ENCODE measurements at regions not wholly inside any gene's neighbourhood (a gene's known extent, or its start where the extent isn't known, plus 50 kb on each side); places are given as distances from the start of the nearest gene placed in this dataset.

DNA sequence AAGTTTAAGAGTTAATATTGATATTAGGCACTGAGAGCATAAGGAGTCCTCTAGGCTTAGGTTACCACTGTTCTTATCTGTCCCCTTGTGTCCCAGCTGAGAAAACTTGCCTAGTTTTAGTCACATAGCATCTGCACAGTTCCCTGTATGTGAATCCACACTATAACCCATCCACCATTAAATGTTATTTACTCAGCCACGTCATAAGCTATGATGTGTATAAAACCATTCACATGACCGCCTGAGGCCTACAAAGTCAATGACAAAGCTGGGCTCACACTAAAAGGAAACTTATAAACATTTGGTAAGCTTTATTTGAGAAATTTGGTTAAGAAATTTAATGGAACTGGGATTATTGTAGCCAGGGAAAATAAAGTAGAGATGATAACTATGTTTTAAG lies 59.2 kb upstream of the TFAP2D start:
- no peak for TF ChIP-seq EZH2 (IDR thresholded peaks at IDR 0.05; ENCODE audit: borderline replicate concordance, low read depth, low read length, poor library complexity, severe bottlenecking)
- Histone ChIP-seq H3K4me1 (ENCODE audit: insufficient read depth, low read length, poor library complexity, severe bottlenecking) (no peaks in the 10 kb centered on the region), H3K4me3 (ENCODE audit: low read depth, low read length, poor library complexity, severe bottlenecking) (no peak overlapping the region), H3K36me3 (ENCODE audit: insufficient read depth, low read length, poor library complexity, severe bottlenecking) (no peaks in the 10 kb centered on the region), H3K9me3 (ENCODE audit: low read depth, low read length, poor library complexity, severe bottlenecking) (peaks cover 3% of the 10 kb centered on the region), H3K27me3 (replicated peaks; ENCODE audit: insufficient read depth, low read depth, low read length, poor library complexity) (peaks cover 10% of the 10 kb centered on the region), H3K27ac (ENCODE audit: low read depth, low read length, poor library complexity, severe bottlenecking) (no peak overlapping the region)
- BruUV-seq (replicated peaks): no TSS peak
- ChIA-PET POLR2A (ENCODE audit: low non-redundant PET) (no interaction called here), CTCF (no interaction called here)
- intact Hi-C loops (cut with micrococcal nuclease; ENCODE audit: unreplicated experiment): no loop called here
- DNase-seq (ENCODE audit: low spot score): no peak

DNA sequence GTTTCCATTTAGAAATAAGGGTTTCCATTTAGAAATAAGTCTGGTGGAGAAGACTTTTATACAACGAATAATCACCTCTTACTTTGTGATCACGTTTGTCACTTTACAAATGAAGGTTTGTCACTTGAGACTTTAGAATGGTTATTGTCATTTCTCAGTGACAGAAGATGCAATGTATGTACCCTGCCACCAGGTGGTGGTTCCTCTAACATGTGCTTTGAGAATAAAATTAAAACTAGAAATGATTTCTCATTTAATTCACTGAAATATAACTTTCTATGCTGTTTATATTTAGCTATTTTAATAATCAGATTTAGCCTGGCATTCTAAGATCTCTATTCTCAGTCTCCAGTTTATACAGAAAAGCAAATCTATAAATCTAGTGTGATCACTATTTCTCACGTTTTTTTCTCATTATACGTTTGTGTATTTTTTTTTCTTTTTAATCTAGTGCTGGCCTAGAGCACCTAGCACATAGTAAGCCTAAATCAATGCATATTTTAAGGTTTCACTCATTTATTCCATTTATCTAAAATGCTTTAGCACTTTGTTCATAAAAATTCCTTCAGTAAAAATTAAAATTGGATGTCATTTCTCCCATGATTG lies 57.4 kb upstream of the TFAP2D start:
- no peak overlapping the region for H3K4me3 ChIP-seq (ENCODE audit: low read depth, low read length, poor library complexity, severe bottlenecking)
- CTCF ChIA-PET: no interaction called here
- peak; percentile 39 for DNase-seq (ENCODE audit: low spot score)
- POLR2A ChIA-PET (ENCODE audit: low non-redundant PET): no interaction called here
- no TSS peak for BruUV-seq (replicated peaks)
- H3K27ac ChIP-seq (ENCODE audit: low read depth, low read length, poor library complexity, severe bottlenecking): no peak overlapping the region
- intact Hi-C loops (cut with micrococcal nuclease; ENCODE audit: unreplicated experiment): loop anchor here (2.0 kb wide), 1 partner anchor 135 kb away; no protein-coding TSS in a partner anchor
- H3K27me3 ChIP-seq (replicated peaks; ENCODE audit: insufficient read depth, low read depth, low read length, poor library complexity): peaks cover 14% of the 10 kb centered on the region
- no peaks in the 10 kb centered on the region for H3K36me3 ChIP-seq (ENCODE audit: insufficient read depth, low read length, poor library complexity, severe bottlenecking)
- TF ChIP-seq, protein P1, sequence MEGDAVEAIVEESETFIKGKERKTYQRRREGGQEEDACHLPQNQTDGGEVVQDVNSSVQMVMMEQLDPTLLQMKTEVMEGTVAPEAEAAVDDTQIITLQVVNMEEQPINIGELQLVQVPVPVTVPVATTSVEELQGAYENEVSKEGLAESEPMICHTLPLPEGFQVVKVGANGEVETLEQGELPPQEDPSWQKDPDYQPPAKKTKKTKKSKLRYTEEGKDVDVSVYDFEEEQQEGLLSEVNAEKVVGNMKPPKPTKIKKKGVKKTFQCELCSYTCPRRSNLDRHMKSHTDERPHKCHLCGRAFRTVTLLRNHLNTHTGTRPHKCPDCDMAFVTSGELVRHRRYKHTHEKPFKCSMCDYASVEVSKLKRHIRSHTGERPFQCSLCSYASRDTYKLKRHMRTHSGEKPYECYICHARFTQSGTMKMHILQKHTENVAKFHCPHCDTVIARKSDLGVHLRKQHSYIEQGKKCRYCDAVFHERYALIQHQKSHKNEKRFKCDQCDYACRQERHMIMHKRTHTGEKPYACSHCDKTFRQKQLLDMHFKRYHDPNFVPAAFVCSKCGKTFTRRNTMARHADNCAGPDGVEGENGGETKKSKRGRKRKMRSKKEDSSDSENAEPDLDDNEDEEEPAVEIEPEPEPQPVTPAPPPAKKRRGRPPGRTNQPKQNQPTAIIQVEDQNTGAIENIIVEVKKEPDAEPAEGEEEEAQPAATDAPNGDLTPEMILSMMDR (conservative IDR thresholded peaks at IDR 0.05; ENCODE audit: low read depth, low read length): peak; percentile 69
- TF ChIP-seq EZH2 (IDR thresholded peaks at IDR 0.05; ENCODE audit: borderline replicate concordance, low read depth, low read length, poor library complexity, severe bottlenecking): no peak
- no peaks in the 10 kb centered on the region for H3K9me3 ChIP-seq (ENCODE audit: low read depth, low read length, poor library complexity, severe bottlenecking)
- H3K4me1 ChIP-seq (ENCODE audit: insufficient read depth, low read length, poor library complexity, severe bottlenecking): no peaks in the 10 kb centered on the region

DNA sequence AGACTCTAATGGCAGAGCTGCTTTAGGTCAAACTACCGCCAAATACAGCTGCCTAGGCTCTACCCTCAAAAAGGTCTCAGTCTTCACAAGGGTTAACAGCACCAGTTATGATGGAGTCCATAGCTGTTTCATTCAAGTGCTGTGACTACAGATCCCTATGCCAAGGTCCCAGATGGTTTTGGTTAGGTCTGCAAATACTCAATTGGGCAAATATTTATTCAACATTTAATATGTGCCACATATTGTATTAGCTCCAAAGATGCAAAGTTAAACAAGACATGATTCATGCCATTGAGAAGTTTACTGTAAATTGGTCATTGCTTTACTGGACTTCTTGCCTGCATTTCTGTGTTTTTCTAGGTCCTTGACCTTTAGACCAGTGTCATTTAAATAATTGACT lies 55.8 kb upstream of the TFAP2D start:
- ChIA-PET CTCF (no interaction called here), POLR2A (ENCODE audit: low non-redundant PET) (no interaction called here)
- H3K4me3 ChIP-seq (ENCODE audit: low read depth, low read length, poor library complexity, severe bottlenecking): no peak overlapping the region
- TF ChIP-seq, protein P1 (conservative IDR thresholded peaks at IDR 0.05; ENCODE audit: low read depth, low read length): no peak
- no peak for TF ChIP-seq EZH2 (IDR thresholded peaks at IDR 0.05; ENCODE audit: borderline replicate concordance, low read depth, low read length, poor library complexity, severe bottlenecking)
- peaks cover 13% of the 10 kb centered on the region for H3K27me3 ChIP-seq (replicated peaks; ENCODE audit: insufficient read depth, low read depth, low read length, poor library complexity)
- BruUV-seq (replicated peaks): no TSS peak
- no peaks in the 10 kb centered on the region for H3K4me1 ChIP-seq (ENCODE audit: insufficient read depth, low read length, poor library complexity, severe bottlenecking)
- intact Hi-C loops (cut with micrococcal nuclease; ENCODE audit: unreplicated experiment): loop anchor here (2.0 kb wide), 1 partner anchor 133 kb away; no protein-coding TSS in a partner anchor
- no peaks in the 10 kb centered on the region for H3K36me3 ChIP-seq (ENCODE audit: insufficient read depth, low read length, poor library complexity, severe bottlenecking)
- DNase-seq (ENCODE audit: low spot score): no peak
- H3K9me3 ChIP-seq (ENCODE audit: low read depth, low read length, poor library complexity, severe bottlenecking): no peaks in the 10 kb centered on the region
- H3K27ac ChIP-seq (ENCODE audit: low read depth, low read length, poor library complexity, severe bottlenecking): no peak overlapping the region

DNA sequence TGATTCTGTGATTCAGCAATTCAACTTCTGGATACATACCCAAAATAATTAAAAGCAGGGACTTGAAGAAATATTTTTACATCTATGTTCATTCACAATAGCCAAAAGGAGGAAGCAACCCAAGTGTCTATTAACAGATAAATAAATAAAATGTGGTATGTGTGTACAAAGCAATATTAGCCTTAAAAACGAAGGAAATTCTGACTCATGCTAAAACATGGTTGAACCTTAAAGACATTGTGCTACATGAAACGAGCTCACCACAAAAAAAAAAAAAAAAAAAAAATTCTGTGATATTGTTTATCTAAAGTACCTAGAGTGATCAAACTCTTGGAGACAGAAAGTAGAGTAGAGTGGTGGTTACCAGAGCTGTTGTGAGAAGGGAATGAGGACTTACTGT lies 54.8 kb upstream of the TFAP2D start:
- no peaks in the 10 kb centered on the region for H3K4me1 ChIP-seq (ENCODE audit: insufficient read depth, low read length, poor library complexity, severe bottlenecking)
- peaks cover 6% of the 10 kb centered on the region for H3K27me3 ChIP-seq (replicated peaks; ENCODE audit: insufficient read depth, low read depth, low read length, poor library complexity)
- no peak for DNase-seq (ENCODE audit: low spot score)
- no TSS peak for BruUV-seq (replicated peaks)
- TF ChIP-seq EZH2 (IDR thresholded peaks at IDR 0.05; ENCODE audit: borderline replicate concordance, low read depth, low read length, poor library complexity, severe bottlenecking): no peak
- TF ChIP-seq, protein P1 (conservative IDR thresholded peaks at IDR 0.05; ENCODE audit: low read depth, low read length): no peak
- H3K4me3 ChIP-seq (ENCODE audit: low read depth, low read length, poor library complexity, severe bottlenecking): no peak overlapping the region
- H3K36me3 ChIP-seq (ENCODE audit: insufficient read depth, low read length, poor library complexity, severe bottlenecking): no peaks in the 10 kb centered on the region
- no peak overlapping the region for H3K27ac ChIP-seq (ENCODE audit: low read depth, low read length, poor library complexity, severe bottlenecking)
- intact Hi-C loops (cut with micrococcal nuclease; ENCODE audit: unreplicated experiment): no loop called here
- ChIA-PET POLR2A (ENCODE audit: low non-redundant PET) (no interaction called here), CTCF (interaction anchor here (0.6 kb wide), 1 partner anchor 1184 kb away, joined by 6 read pairs; no protein-coding TSS in a partner anchor)
- no peaks in the 10 kb centered on the region for H3K9me3 ChIP-seq (ENCODE audit: low read depth, low read length, poor library complexity, severe bottlenecking)

Measured in A673 (cell line).